Activated CD4-positive, alpha-beta T cell treated with anti-CD3 and anti-CD28 coated beads, Interleukin-2, amount 10 ng/mL, durations not matched to agents 7 days and 5 days (primary cell): ENCODE measurements at regions not wholly inside any gene's neighbourhood (a gene's known extent, or its start where the extent isn't known, plus 50 kb on each side); places are given as distances from the start of the nearest gene placed in this dataset.
"Not testable (repeated sequence)": the region's sequence is repeated elsewhere in the genome, so short reads cannot be mapped to it uniquely, and the experiment has no call there.

Source experiments
- CTCF ChIA-PET: fragments of 350-600 bp; sonication (Branson Sonifier 250); formaldehyde crosslinking; loops from one replicate; lab custom pipeline; 2021; ENCODE audit warnings: antibody characterized with exemption; lab: Charles Lee
- POLR2A ChIA-PET: fragments of 350-600 bp; sonication (Branson Sonifier 250); formaldehyde crosslinking; loops from one replicate; lab custom pipeline; 2021; ENCODE audit warnings: antibody characterized with exemption; lab: Charles Lee
- DNase-seq: peaks from one replicate; pipeline ENCODE4 v3.0.0-alpha.2; 2020
- H3K27ac Mint-ChIP-seq: one replicate; pipeline ENCODE4 v1.8.0; 2021; ENCODE audit warnings: mild to moderate bottlenecking, moderate library complexity, mixed read lengths
- H3K27me3 Mint-ChIP-seq: one replicate; pipeline ENCODE4 v1.8.0; 2021; ENCODE audit warnings: mixed read lengths
- H3K36me3 Mint-ChIP-seq: one replicate; pipeline ENCODE4 v1.8.0; 2021; ENCODE audit warnings: low read depth, mixed read lengths
- H3K4me1 Mint-ChIP-seq: one replicate; pipeline ENCODE4 v1.8.0; 2021; ENCODE audit warnings: mixed read lengths
- H3K4me3 Mint-ChIP-seq: one replicate; pipeline ENCODE4 v1.8.0; 2021; ENCODE audit warnings: mild to moderate bottlenecking, moderate library complexity, mixed read lengths
- H3K9me3 Mint-ChIP-seq: one replicate; pipeline ENCODE4 v1.8.0; 2021; ENCODE audit warnings: mixed read lengths

GRCh38 chr5:53403291-53403690 is 77.1 kb upstream of the FST start:
- POLR2A ChIA-PET: no interaction called here
- DNase-seq: no peak
- H3K36me3 Mint-ChIP-seq: no peaks in the 10 kb centered on the region
- H3K4me1 Mint-ChIP-seq: no peaks in the 10 kb centered on the region
- H3K27ac Mint-ChIP-seq: no peak overlapping the region
- CTCF ChIA-PET: no interaction called here
- no peak overlapping the region for H3K4me3 Mint-ChIP-seq
- H3K27me3 Mint-ChIP-seq: peaks cover 5% of the 10 kb centered on the region
- no peaks in the 10 kb centered on the region for H3K9me3 Mint-ChIP-seq

GRCh38 chr5:53403758-53404157 is 76.7 kb upstream of the FST start:
- CTCF ChIA-PET: no interaction called here
- H3K9me3 Mint-ChIP-seq: no peaks in the 10 kb centered on the region
- H3K27ac Mint-ChIP-seq: no peak overlapping the region
- POLR2A ChIA-PET: no interaction called here
- H3K27me3 Mint-ChIP-seq: peaks cover 5% of the 10 kb centered on the region
- H3K4me1 Mint-ChIP-seq: no peaks in the 10 kb centered on the region
- no peak for DNase-seq
- H3K4me3 Mint-ChIP-seq: no peak overlapping the region
- H3K36me3 Mint-ChIP-seq: no peaks in the 10 kb centered on the region

GRCh38 chr5:53405396-53405795 is 75.0 kb upstream of the FST start:
- H3K27me3 Mint-ChIP-seq: peaks cover 5% of the 10 kb centered on the region
- no peak overlapping the region for H3K4me3 Mint-ChIP-seq
- no peaks in the 10 kb centered on the region for H3K9me3 Mint-ChIP-seq
- no peak overlapping the region for H3K27ac Mint-ChIP-seq
- H3K36me3 Mint-ChIP-seq: no peaks in the 10 kb centered on the region
- DNase-seq: no peak
- no peaks in the 10 kb centered on the region for H3K4me1 Mint-ChIP-seq
- POLR2A ChIA-PET: no interaction called here
- CTCF ChIA-PET: no interaction called here

- H3K36me3 Mint-ChIP-seq: no peaks in the 10 kb centered on the region
- H3K4me1 Mint-ChIP-seq: peaks cover 7% of the 10 kb centered on the region
- H3K27ac Mint-ChIP-seq: no peak overlapping the region
- no peak overlapping the region for H3K4me3 Mint-ChIP-seq
- ChIA-PET POLR2A (no interaction called here), CTCF (no interaction called here)
- no peaks in the 10 kb centered on the region for H3K9me3 Mint-ChIP-seq
- peaks cover 5% of the 10 kb centered on the region for H3K27me3 Mint-ChIP-seq
- DNase-seq: no peak
These were observed 73.7 kb upstream of the FST start for GRCh38 chr5:53406630-53407316.

- no peaks in the 10 kb centered on the region for H3K36me3 Mint-ChIP-seq
- CTCF ChIA-PET: no interaction called here
- H3K27me3 Mint-ChIP-seq: peaks cover 1% of the 10 kb centered on the region
- POLR2A ChIA-PET: no interaction called here
- H3K27ac Mint-ChIP-seq: no peak overlapping the region
- no peak for DNase-seq
- H3K4me3 Mint-ChIP-seq: no peak overlapping the region
- H3K4me1 Mint-ChIP-seq: peaks cover 10% of the 10 kb centered on the region
- no peaks in the 10 kb centered on the region for H3K9me3 Mint-ChIP-seq
These were observed 73.1 kb upstream of the FST start for GRCh38 chr5:53407373-53407772.

- no peaks in the 10 kb centered on the region for H3K36me3 Mint-ChIP-seq
- H3K9me3 Mint-ChIP-seq: no peaks in the 10 kb centered on the region
- DNase-seq: no peak
- H3K4me1 Mint-ChIP-seq: peaks cover 10% of the 10 kb centered on the region
- no peak overlapping the region for H3K27ac Mint-ChIP-seq
- ChIA-PET CTCF (no interaction called here), POLR2A (no interaction called here)
- H3K4me3 Mint-ChIP-seq: no peak overlapping the region
- no peaks in the 10 kb centered on the region for H3K27me3 Mint-ChIP-seq
These were observed 69.0 kb upstream of the FST start for GRCh38 chr5:53411388-53411787.

GRCh38 chr5:53412499-53412898 is 67.9 kb upstream of the FST start:
- H3K27me3 Mint-ChIP-seq, H3K36me3 Mint-ChIP-seq, POLR2A ChIA-PET, H3K9me3 Mint-ChIP-seq, H3K27ac Mint-ChIP-seq, H3K4me3 Mint-ChIP-seq, DNase-seq, H3K4me1 Mint-ChIP-seq: not testable (repeated sequence)
- CTCF ChIA-PET: interaction anchor here (0.6 kb wide), 1 partner anchor 1862 kb away, joined by 3 read pairs; no protein-coding TSS in a partner anchor

GRCh38 chr5:53416144-53416738 is 64.2 kb upstream of the FST start:
- no peak for DNase-seq
- H3K27ac Mint-ChIP-seq: no peak overlapping the region
- H3K27me3 Mint-ChIP-seq: no peaks in the 10 kb centered on the region
- peaks cover 7% of the 10 kb centered on the region for H3K4me1 Mint-ChIP-seq
- POLR2A ChIA-PET: interaction anchor here (0.7 kb wide), 1 partner anchor 19 kb away, joined by 3 read pairs; no protein-coding TSS in a partner anchor
- H3K9me3 Mint-ChIP-seq: no peaks in the 10 kb centered on the region
- H3K36me3 Mint-ChIP-seq: no peaks in the 10 kb centered on the region
- H3K4me3 Mint-ChIP-seq: no peak overlapping the region
- CTCF ChIA-PET: no interaction called here

- peaks cover 12% of the 10 kb centered on the region for H3K27me3 Mint-ChIP-seq
- no peak overlapping the region for H3K27ac Mint-ChIP-seq
- H3K4me3 Mint-ChIP-seq: no peak overlapping the region
- DNase-seq: no peak
- ChIA-PET POLR2A (no interaction called here), CTCF (no interaction called here)
- no peaks in the 10 kb centered on the region for H3K36me3 Mint-ChIP-seq
- H3K9me3 Mint-ChIP-seq: no peaks in the 10 kb centered on the region
- no peaks in the 10 kb centered on the region for H3K4me1 Mint-ChIP-seq
These were observed 62.0 kb upstream of the FST start for GRCh38 chr5:53418409-53418808.

- H3K27ac Mint-ChIP-seq: no peak overlapping the region
- DNase-seq: no peak
- CTCF ChIA-PET: no interaction called here
These were observed 61.4 kb upstream of the FST start for GRCh38 chr5:53418826-53419658.

GRCh38 chr5:53422539-53422938 is 57.9 kb upstream of the FST start:
- no peak overlapping the region for H3K4me3 Mint-ChIP-seq
- DNase-seq: no peak
- H3K4me1 Mint-ChIP-seq: no peaks in the 10 kb centered on the region
- no peaks in the 10 kb centered on the region for H3K9me3 Mint-ChIP-seq
- CTCF ChIA-PET: interaction anchor here (0.6 kb wide), 2 partner anchors 16 to 810 kb away, joined by 3 read pairs; no protein-coding TSS in a partner anchor
- H3K27me3 Mint-ChIP-seq: peaks cover 25% of the 10 kb centered on the region
- POLR2A ChIA-PET: no interaction called here
- no peaks in the 10 kb centered on the region for H3K36me3 Mint-ChIP-seq
- H3K27ac Mint-ChIP-seq: no peak overlapping the region

More at GRCh38 chr5:53418826-53419658, 61.4 kb upstream of the FST start:
- no peaks in the 10 kb centered on the region for H3K36me3 Mint-ChIP-seq
- H3K4me1 Mint-ChIP-seq: no peaks in the 10 kb centered on the region
- H3K27me3 Mint-ChIP-seq: peaks cover 15% of the 10 kb centered on the region
- no peak overlapping the region for H3K4me3 Mint-ChIP-seq
- POLR2A ChIA-PET: no interaction called here
- no peaks in the 10 kb centered on the region for H3K9me3 Mint-ChIP-seq

GRCh38 chr5:53423724-53424123 is 56.7 kb upstream of the FST start:
- POLR2A ChIA-PET: no interaction called here

More at GRCh38 chr5:53423724-53424123, 56.7 kb upstream of the FST start:
- H3K27ac Mint-ChIP-seq: no peak overlapping the region
- H3K27me3 Mint-ChIP-seq: peaks cover 27% of the 10 kb centered on the region
- H3K4me3 Mint-ChIP-seq: no peak overlapping the region
- no peaks in the 10 kb centered on the region for H3K36me3 Mint-ChIP-seq
- DNase-seq: no peak
- no peaks in the 10 kb centered on the region for H3K9me3 Mint-ChIP-seq
- H3K4me1 Mint-ChIP-seq: no peaks in the 10 kb centered on the region
- CTCF ChIA-PET: no interaction called here
